ENCODE measurements at regions not wholly inside any gene's neighbourhood (a gene's known extent, or its start where the extent isn't known, plus 50 kb on each side); places are given as distances from the start of the nearest gene placed in this dataset.
A peak's percentile ranks its signal among the peaks of the same experiment; 100 is the strongest.

- DNase-seq (ENCODE audit: insufficient read length, low spot score) = no peak
- TF ChIP-seq CTCF (IDR thresholded peaks at IDR 0.05; ENCODE audit: insufficient read depth, missing control alignments) = no peak
- FAIRE-seq = no peak
Observed at GRCh38 chr11:109033627-109034338, 368.9 kb downstream of the DDX10 start.

- FAIRE-seq = no peak
- no peak for TF ChIP-seq CTCF (IDR thresholded peaks at IDR 0.05; ENCODE audit: insufficient read depth, missing control alignments)
- no peak for DNase-seq (ENCODE audit: insufficient read length, low spot score)
Observed at GRCh38 chr11:109034339-109034696, 369.4 kb downstream of the DDX10 start.

- no peak for FAIRE-seq
- no peak for TF ChIP-seq CTCF (IDR thresholded peaks at IDR 0.05; ENCODE audit: insufficient read depth, missing control alignments)
Observed at GRCh38 chr11:109035284-109035683, 370.4 kb downstream of the DDX10 start.

GRCh38 chr11:109036011-109036410, 371.1 kb downstream of the DDX10 start:
- no peak for FAIRE-seq
- no peak for TF ChIP-seq CTCF (IDR thresholded peaks at IDR 0.05; ENCODE audit: insufficient read depth, missing control alignments)
- DNase-seq (ENCODE audit: insufficient read length, low spot score) = no peak

More at GRCh38 chr11:109035284-109035683, 370.4 kb downstream of the DDX10 start:
- no peak for DNase-seq (ENCODE audit: insufficient read length, low spot score)

- FAIRE-seq = no peak
- DNase-seq (ENCODE audit: insufficient read length, low spot score) = no peak
- no peak for TF ChIP-seq CTCF (IDR thresholded peaks at IDR 0.05; ENCODE audit: insufficient read depth, missing control alignments)
Observed at GRCh38 chr11:109037856-109038780, 373.2 kb downstream of the DDX10 start.

GRCh38 chr11:109039611-109040010, 374.7 kb downstream of the DDX10 start:
- no peak for TF ChIP-seq CTCF (IDR thresholded peaks at IDR 0.05; ENCODE audit: insufficient read depth, missing control alignments)
- FAIRE-seq = no peak
- DNase-seq (ENCODE audit: insufficient read length, low spot score) = no peak

GRCh38 chr11:109040303-109040702, 375.4 kb downstream of the DDX10 start:
- no peak for FAIRE-seq
- TF ChIP-seq CTCF (IDR thresholded peaks at IDR 0.05; ENCODE audit: insufficient read depth, missing control alignments) = peak; percentile 15
- DNase-seq (ENCODE audit: insufficient read length, low spot score) = no peak

Measured in D721Med (cell line).